ENCODE measurements at regions not wholly inside any gene's neighbourhood (a gene's known extent, or its start where the extent isn't known, plus 50 kb on each side); places are given as distances from the start of the nearest gene placed in this dataset.
A peak's percentile ranks its signal among the peaks of the same experiment; 100 is the strongest.

- TF ChIP-seq ZNF462 (CRISPR knock-in tag; IDR thresholded peaks at IDR 0.05) = no peak
- TF ChIP-seq CREB1 (CRISPR knock-in tag; IDR thresholded peaks at IDR 0.05; ENCODE audit: low read depth) = no peak
- no peak for TF ChIP-seq JUNB (IDR thresholded peaks at IDR 0.05; ENCODE audit: unreplicated experiment)
- no peak for TF ChIP-seq ZNF331 (CRISPR knock-in tag; IDR thresholded peaks at IDR 0.05; ENCODE audit: low read depth)
- no peak for TF ChIP-seq STAT1 (IDR thresholded peaks at IDR 0.05; ENCODE audit: unreplicated experiment)
- TF ChIP-seq ZNF114 (CRISPR knock-in tag; IDR thresholded peaks at IDR 0.05) = no peak
Measured at GRCh38 chr7:54880326-54880989, 121.4 kb upstream of the SEC61G start (continued).

- peaks cover 6% of the 10 kb centered on the region; the same call in 1 of the 3 replicates for H3K9me3 Mint-ChIP-seq
- H3K27me3 ChIP-seq (ENCODE audit: insufficient read depth) = no peaks in the 10 kb centered on the region
- no peak overlapping the region for H3K27ac ChIP-seq (ENCODE audit: low read depth)
- no peaks in the 10 kb centered on the region for H3K27me3 Mint-ChIP-seq (ENCODE audit: insufficient read depth, low read depth, poor library complexity)
- no peaks in the 10 kb centered on the region for H3K36me3 Mint-ChIP-seq (ENCODE audit: low read depth)
- no peaks in the 10 kb centered on the region for H3K36me3 ChIP-seq (ENCODE audit: insufficient read depth)
- DNase-seq (ENCODE audit: low spot score) (no peak), ATAC-seq (no peak)
- peaks cover 18% of the 10 kb centered on the region for H3K4me1 Mint-ChIP-seq
- peaks cover 13% of the 10 kb centered on the region for H3K4me1 ChIP-seq (ENCODE audit: insufficient read depth)
- no peak overlapping the region; the same call in 1 of the 2 replicates for H2AFZ ChIP-seq
- TF ChIP-seq ZNF462 (CRISPR knock-in tag; IDR thresholded peaks at IDR 0.05) = no peak
- no peak for TF ChIP-seq ZNF114 (CRISPR knock-in tag; IDR thresholded peaks at IDR 0.05)
- TF ChIP-seq CREB1 (CRISPR knock-in tag; IDR thresholded peaks at IDR 0.05; ENCODE audit: low read depth) = no peak
- H3K4me3 Mint-ChIP-seq = no peak overlapping the region
- H3K9me2 ChIP-seq (ENCODE audit: insufficient read depth) = no peaks in the 10 kb centered on the region
- no peaks in the 10 kb centered on the region for H4K20me1 ChIP-seq (replicated peaks; ENCODE audit: insufficient read depth)
- no peak overlapping the region for H3K27ac Mint-ChIP-seq
- H3K4me3 ChIP-seq = no peak overlapping the region
- H3F3A ChIP-seq (replicated peaks; ENCODE audit: low read depth) = no peaks in the 10 kb centered on the region
- H3K4me2 ChIP-seq = peak overlapping the region; percentile 41; the same call in 1 of the 2 replicates
- no peaks in the 10 kb centered on the region for H3K79me2 ChIP-seq (replicated peaks; ENCODE audit: insufficient read depth)
Measured at GRCh38 chr7:54881816-54882520, 123.0 kb upstream of the SEC61G start.

Measured in GM23338 (cell line).